ENCODE measurements at regions not wholly inside any gene's neighbourhood (a gene's known extent, or its start where the extent isn't known, plus 50 kb on each side); places are given as distances from the start of the nearest gene placed in this dataset.

DNA sequence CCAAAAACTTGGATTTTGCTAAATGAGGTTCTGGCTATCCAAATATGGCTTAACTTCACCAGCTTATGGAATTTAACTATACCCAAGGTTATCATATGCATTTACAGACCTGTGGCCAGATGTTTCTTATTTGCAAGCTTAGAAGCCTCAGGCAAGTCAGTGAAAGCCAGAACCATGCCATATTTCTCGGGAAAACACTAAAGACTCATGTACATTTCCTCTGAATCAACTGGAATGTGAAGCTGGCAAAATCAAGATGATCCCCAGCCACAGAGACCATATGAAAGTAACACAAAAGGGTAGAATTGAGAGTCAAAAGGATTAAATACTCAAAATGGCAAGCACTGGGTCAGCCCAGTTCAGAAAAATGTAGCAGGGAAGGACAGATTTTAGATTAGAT is 76.4 kb upstream of the SLC1A1 start:
- H3K9me1 ChIP-seq (ENCODE audit: insufficient read depth, low read length) = no peaks in the 10 kb centered on the region
- no peak overlapping the region for H2AFZ ChIP-seq (replicated peaks; ENCODE audit: low read length, poor library complexity)
- no peak overlapping the region for H3K18ac ChIP-seq (ENCODE audit: low read depth, low read length)
- H2BK120ac ChIP-seq (ENCODE audit: low read depth, low read length) = no peak overlapping the region
- WGBS, 2 experiments (ENCODE audit: extremely low coverage in 2 of 2, insufficient read length in 1 of 2) = no CpG with 5 or more reads among the region's 1 CpG
- dilution Hi-C loops (cut with HindIII; ENCODE audit: low sequenced_read_pairs, unreplicated experiment) (no loop called here), in situ Hi-C loops (cut with MboI; ENCODE audit: low sequenced_read_pairs) (no loop called here), intact Hi-C loops (cut with micrococcal nuclease) (no loop called here)
- no peak overlapping the region for H3K4ac ChIP-seq (ENCODE audit: low read depth, low read length)
- no peaks in the 10 kb centered on the region for H3K79me1 ChIP-seq (ENCODE audit: low read depth in 1 of 2, low read length in 2 of 2)
- H2BK5ac ChIP-seq (ENCODE audit: low read depth, low read length, poor library complexity, severe bottlenecking) = no peak overlapping the region
- no peak overlapping the region for H3K56ac ChIP-seq (ENCODE audit: extremely low read depth, insufficient read depth, low read length)
- H3K27me3 ChIP-seq (ENCODE audit: control insufficient read depth, insufficient read depth, low read length) = no peaks in the 10 kb centered on the region; the same call in 1 of the 2 replicates
- H3K36me3 ChIP-seq (ENCODE audit: control insufficient read depth, insufficient read depth, low read length) = no peaks in the 10 kb centered on the region
- ChIA-PET POLR2A (ENCODE audit: unreplicated experiment) (no interaction called here), CTCF (no interaction called here)
- no peak overlapping the region for H3K14ac ChIP-seq (replicated peaks; ENCODE audit: low read depth, low read length)
- TF ChIP-seq MXI1 (IDR thresholded peaks at IDR 0.05; ENCODE audit: borderline replicate concordance, low read depth, low read length) = no peak
- TF ChIP-seq BHLHE40 (IDR thresholded peaks at IDR 0.05; ENCODE audit: low read depth, low read length) = no peak
- H2AK5ac ChIP-seq (ENCODE audit: low read depth, low read length) = no peak overlapping the region
- BruUV-seq (replicated peaks) = no TSS peak
- H4K8ac ChIP-seq (ENCODE audit: low read depth in 2 of 2, low read length in 2 of 2) = no peak overlapping the region
- no peak for ATAC-seq (ENCODE audit: low read depth)
- no peak for DNase-seq
- H3K4me2 ChIP-seq (ENCODE audit: low read depth, low read length) = no peak overlapping the region
- H2AK9ac ChIP-seq (replicated peaks; ENCODE audit: low read depth, low read length, poor library complexity) = no peak overlapping the region
- H3K9me3 ChIP-seq (ENCODE audit: control insufficient read depth, insufficient read depth, low read length) = no peaks in the 10 kb centered on the region
- no peak overlapping the region for H4K5ac ChIP-seq (ENCODE audit: low read depth, low read length)
- H4K91ac ChIP-seq (ENCODE audit: insufficient read depth, low read depth, low read length) = no peak overlapping the region
- no peaks in the 10 kb centered on the region for H4K20me1 ChIP-seq (ENCODE audit: insufficient read depth, low read length)
- no peak overlapping the region for H2BK15ac ChIP-seq (ENCODE audit: low read depth, low read length)
- H2BK20ac ChIP-seq (ENCODE audit: low read depth, low read length) = no peak overlapping the region
- no peaks in the 10 kb centered on the region for H3K4me1 ChIP-seq (ENCODE audit: control insufficient read depth, insufficient read depth, low read length)
- no peak overlapping the region for H3K23ac ChIP-seq (ENCODE audit: low read depth, low read length)
- no peak overlapping the region for H3K4me3 ChIP-seq (ENCODE audit: insufficient read depth, low read depth, low read length)
- H3K27ac ChIP-seq (ENCODE audit: insufficient read depth, low read length) = no peak overlapping the region
- H3K9ac ChIP-seq (ENCODE audit: low read depth, low read length) = no peak overlapping the region

Measured in IMR-90 (cell line).